C4-2B (cell line): ENCODE measurements at regions not wholly inside any gene's neighbourhood (a gene's known extent, or its start where the extent isn't known, plus 50 kb on each side); places are given as distances from the start of the nearest gene placed in this dataset.
"Not testable (repeated sequence)": the region's sequence is repeated elsewhere in the genome, so short reads cannot be mapped to it uniquely, and the experiment has no call there.

Experiments
- ZFX ChIP-seq: fragments of 450-650 bp; IDR thresholded peaks from 2 replicates; pipeline ENCODE4 v1.6.1; 2017
- TF ChIP-seq, protein P1 (sequence below): fragments of 450-650 bp; conservative IDR thresholded peaks from 2 replicates; pipeline ENCODE4 v1.5.1; 2017; ENCODE audit warnings: mild to moderate bottlenecking

GRCh38 chr13:76268307-76268706, 617.9 kb downstream of the KCTD12 start:
- TF ChIP-seq, protein P1, sequence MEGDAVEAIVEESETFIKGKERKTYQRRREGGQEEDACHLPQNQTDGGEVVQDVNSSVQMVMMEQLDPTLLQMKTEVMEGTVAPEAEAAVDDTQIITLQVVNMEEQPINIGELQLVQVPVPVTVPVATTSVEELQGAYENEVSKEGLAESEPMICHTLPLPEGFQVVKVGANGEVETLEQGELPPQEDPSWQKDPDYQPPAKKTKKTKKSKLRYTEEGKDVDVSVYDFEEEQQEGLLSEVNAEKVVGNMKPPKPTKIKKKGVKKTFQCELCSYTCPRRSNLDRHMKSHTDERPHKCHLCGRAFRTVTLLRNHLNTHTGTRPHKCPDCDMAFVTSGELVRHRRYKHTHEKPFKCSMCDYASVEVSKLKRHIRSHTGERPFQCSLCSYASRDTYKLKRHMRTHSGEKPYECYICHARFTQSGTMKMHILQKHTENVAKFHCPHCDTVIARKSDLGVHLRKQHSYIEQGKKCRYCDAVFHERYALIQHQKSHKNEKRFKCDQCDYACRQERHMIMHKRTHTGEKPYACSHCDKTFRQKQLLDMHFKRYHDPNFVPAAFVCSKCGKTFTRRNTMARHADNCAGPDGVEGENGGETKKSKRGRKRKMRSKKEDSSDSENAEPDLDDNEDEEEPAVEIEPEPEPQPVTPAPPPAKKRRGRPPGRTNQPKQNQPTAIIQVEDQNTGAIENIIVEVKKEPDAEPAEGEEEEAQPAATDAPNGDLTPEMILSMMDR: not testable (repeated sequence)
- TF ChIP-seq ZFX: not testable (repeated sequence)
